ENCODE measurements at regions not wholly inside any gene's neighbourhood (a gene's known extent, or its start where the extent isn't known, plus 50 kb on each side); places are given as distances from the start of the nearest gene placed in this dataset.

DNA sequence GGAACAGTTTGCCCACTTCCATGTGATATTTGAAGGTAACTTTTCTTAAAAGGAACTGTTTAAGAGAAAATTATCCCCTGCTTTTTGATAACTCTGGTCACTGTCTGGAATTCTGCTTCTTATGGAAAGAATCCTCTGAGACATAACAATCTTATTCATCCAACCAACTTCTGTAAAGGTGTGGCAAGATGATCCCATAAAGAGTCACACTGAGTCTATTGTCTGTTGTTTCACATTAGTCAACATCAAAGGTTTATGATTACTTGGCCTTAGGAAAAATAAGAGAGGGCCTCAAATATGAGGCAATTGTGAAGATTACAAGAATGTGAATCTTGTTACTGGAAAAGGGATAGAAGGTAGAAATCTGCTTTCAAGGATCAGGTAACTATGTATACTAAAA lies 88.0 kb upstream of the MAGEB18 start:
- H2BK15ac ChIP-seq (ENCODE audit: low read length): no peak overlapping the region
- no peak overlapping the region for H3K4me2 ChIP-seq (ENCODE audit: insufficient read depth in 1 of 2, low read depth in 2 of 2, low read length in 2 of 2)
- no peaks in the 10 kb centered on the region for H3K79me2 ChIP-seq (ENCODE audit: control insufficient read depth in 1 of 2, insufficient read depth in 2 of 2, low read length in 2 of 2)
- no peaks in the 10 kb centered on the region for H3K36me3 ChIP-seq (ENCODE audit: control insufficient read depth in 2 of 4, insufficient read depth in 4 of 4, low read length in 3 of 4)
- no peak for FAIRE-seq
- H3K4me1 ChIP-seq (replicated peaks in 1 of 4; ENCODE audit: control insufficient read depth in 3 of 4, insufficient read depth in 4 of 4, low read length in 3 of 4): no peaks in the 10 kb centered on the region
- H4K8ac ChIP-seq (ENCODE audit: extremely low read depth, insufficient read depth, low read length): no peak overlapping the region
- H3K18ac ChIP-seq (ENCODE audit: extremely low read depth, low read length): no peak overlapping the region
- H4K91ac ChIP-seq (replicated peaks; ENCODE audit: insufficient read length, low read length): no peak overlapping the region
- H2BK120ac ChIP-seq (replicated peaks; ENCODE audit: low read depth, low read length): no peak overlapping the region
- POLR2A ChIA-PET (ENCODE audit: partially characterized antibody): no interaction called here
- TF ChIP-seq ASH2L (IDR thresholded peaks at IDR 0.05; ENCODE audit: low read length) (no peak), RFX5 (IDR thresholded peaks at IDR 0.05; ENCODE audit: borderline replicate concordance, low read depth, low read length) (no peak), EP300 (IDR thresholded peaks at IDR 0.05; ENCODE audit: borderline replicate concordance in 1 of 2, low read depth in 2 of 2, low read length in 2 of 2) (no peak), POLR2A (IDR thresholded peaks at IDR 0.05; ENCODE audit: control extremely low read depth in 1 of 2, low read depth in 2 of 2, low read length in 2 of 2) (no peak), SIX5 (IDR thresholded peaks at IDR 0.05; ENCODE audit: low read depth, low read length) (no peak), EGR1 (IDR thresholded peaks at IDR 0.05; ENCODE audit: borderline replicate concordance, low read depth, low read length) (no peak), TAF1 (IDR thresholded peaks at IDR 0.05; ENCODE audit: low read depth, low read length) (no peak), HDAC6 (IDR thresholded peaks at IDR 0.05; ENCODE audit: low read depth, low read length) (no peak), CBX5 (IDR thresholded peaks at IDR 0.05; ENCODE audit: low read depth, low read length) (no peak)
- TF ChIP-seq, protein P1, sequence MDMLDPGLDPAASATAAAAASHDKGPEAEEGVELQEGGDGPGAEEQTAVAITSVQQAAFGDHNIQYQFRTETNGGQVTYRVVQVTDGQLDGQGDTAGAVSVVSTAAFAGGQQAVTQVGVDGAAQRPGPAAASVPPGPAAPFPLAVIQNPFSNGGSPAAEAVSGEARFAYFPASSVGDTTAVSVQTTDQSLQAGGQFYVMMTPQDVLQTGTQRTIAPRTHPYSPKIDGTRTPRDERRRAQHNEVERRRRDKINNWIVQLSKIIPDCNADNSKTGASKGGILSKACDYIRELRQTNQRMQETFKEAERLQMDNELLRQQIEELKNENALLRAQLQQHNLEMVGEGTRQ (IDR thresholded peaks at IDR 0.05; ENCODE audit: low read length): no peak
- H3K9ac ChIP-seq (replicated peaks in 1 of 4; ENCODE audit: extremely low read depth in 1 of 4, low read depth in 3 of 4, low read length in 3 of 4): no peak overlapping the region
- H3K4ac ChIP-seq (replicated peaks; ENCODE audit: insufficient read length, low read depth, low read length): no peak overlapping the region
- H2AFZ ChIP-seq (ENCODE audit: low read length): no peak overlapping the region
- DNase-seq (ENCODE audit: low read depth in 1 of 2, low spot score in 2 of 2): no peak
- H3K79me1 ChIP-seq (ENCODE audit: low read depth, low read length): no peaks in the 10 kb centered on the region
- H3K23me2 ChIP-seq (ENCODE audit: low read depth, low read length): no peaks in the 10 kb centered on the region
- no peak overlapping the region for H4K5ac ChIP-seq (ENCODE audit: insufficient read length, low read depth, low read length)
- H4K20me1 ChIP-seq (replicated peaks in 1 of 2; ENCODE audit: control insufficient read depth in 1 of 2, insufficient read depth in 2 of 2, low read length in 2 of 2): no peaks in the 10 kb centered on the region
- no peak overlapping the region for H2BK20ac ChIP-seq (ENCODE audit: low read length)
- no peaks in the 10 kb centered on the region for H3K27me3 ChIP-seq (replicated peaks in 1 of 4; ENCODE audit: control insufficient read depth in 3 of 4, extremely low read depth in 1 of 4, insufficient read depth in 3 of 4, low read length in 3 of 4)
- H2BK12ac ChIP-seq (ENCODE audit: low read depth, low read length): no peak overlapping the region
- H3K9me3 ChIP-seq (ENCODE audit: insufficient read depth in 2 of 2, low read depth in 1 of 2, low read length in 1 of 2): no peaks in the 10 kb centered on the region
- no peak overlapping the region for H2BK5ac ChIP-seq (ENCODE audit: low read depth, low read length)
- no peak overlapping the region for H3K14ac ChIP-seq (ENCODE audit: insufficient read length)
- no peak overlapping the region for H3K4me3 ChIP-seq (ENCODE audit: extremely low read depth in 1 of 4, insufficient read depth in 2 of 4, low read depth in 3 of 4, low read length in 4 of 4)
- no peak overlapping the region for H3K27ac ChIP-seq (ENCODE audit: low read depth, low read length)
- no peak overlapping the region for H3K23ac ChIP-seq (ENCODE audit: insufficient read length)
- no peak overlapping the region for H2AK5ac ChIP-seq (ENCODE audit: low read depth, low read length)
- no peak overlapping the region for H3K56ac ChIP-seq (replicated peaks; ENCODE audit: insufficient read length, low read depth, low read length)
- CTCF ChIA-PET (ENCODE audit: partially characterized antibody): no interaction called here
